ENCODE measurements at regions not wholly inside any gene's neighbourhood (a gene's known extent, or its start where the extent isn't known, plus 50 kb on each side); places are given as distances from the start of the nearest gene placed in this dataset.

GRCh38 chrX:81414630-81415029 is 212.7 kb downstream of the SH3BGRL start:
- peak; percentile 0 for DNase-seq
- H2BK120ac ChIP-seq (ENCODE audit: low read depth, low read length): no peak overlapping the region

More at GRCh38 chrX:81414630-81415029, 212.7 kb downstream of the SH3BGRL start:
- Histone ChIP-seq H2BK5ac (ENCODE audit: low read length) (no peak overlapping the region), H3K27me3 (ENCODE audit: insufficient read depth, low read length, poor library complexity) (no peaks in the 10 kb centered on the region), H3K27ac (ENCODE audit: low read depth, low read length) (no peak overlapping the region), H3K4me1 (ENCODE audit: control insufficient read depth, low read depth, low read length) (no peaks in the 10 kb centered on the region), H2BK15ac (replicated peaks; ENCODE audit: low read depth) (no peak overlapping the region), H3K79me2 (ENCODE audit: control insufficient read depth, insufficient read depth, low read length) (no peaks in the 10 kb centered on the region), H3K36me3 (ENCODE audit: control insufficient read depth, insufficient read depth, low read length) (no peaks in the 10 kb centered on the region), H3K9ac (ENCODE audit: low read length) (no peak overlapping the region), H3K79me1 (ENCODE audit: low read length) (no peaks in the 10 kb centered on the region), H3K4me2 (ENCODE audit: low read length) (no peak overlapping the region), H3K18ac (ENCODE audit: low read length) (no peak overlapping the region), H3K23ac (ENCODE audit: low read length) (no peak overlapping the region), H2AK5ac (ENCODE audit: low read length) (no peak overlapping the region), H3K4me3 (ENCODE audit: low read length) (no peak overlapping the region), H4K8ac (ENCODE audit: low read depth, low read length) (no peak overlapping the region), H4K5ac (ENCODE audit: low read length) (no peak overlapping the region), H3K56ac (ENCODE audit: low read length) (no peak overlapping the region), H3K4ac (ENCODE audit: low read depth, low read length) (no peak overlapping the region)
- no CpG with 5 or more reads among the region's 3 CpGs for WGBS (ENCODE audit: extremely low coverage, insufficient coverage, low lambda C conversion rate)
